ENCODE measurements at regions not wholly inside any gene's neighbourhood (a gene's known extent, or its start where the extent isn't known, plus 50 kb on each side); places are given as distances from the start of the nearest gene placed in this dataset.

GRCh38 chr2:152894051-152894450 lies 175.6 kb downstream of the ARL6IP6 start:
- TF ChIP-seq CTCF (IDR thresholded peaks at IDR 0.05) (no peak), POLR2AphosphoS5 (IDR thresholded peaks at IDR 0.05) (no peak)
